GM10266 (cell line): ENCODE measurements at regions not wholly inside any gene's neighbourhood (a gene's known extent, or its start where the extent isn't known, plus 50 kb on each side); places are given as distances from the start of the nearest gene placed in this dataset.

Source experiments
- DNase-seq: peaks from one replicate; pipeline ENCODE4 v3.0.0; 2012; ENCODE audit errors: extremely low spot score
- CTCF ChIP-seq: IDR thresholded peaks from 2 replicates; pipeline ENCODE4 v1.5.1; 2012; ENCODE audit warnings: mild to moderate bottlenecking, low read depth; ENCODE audit not compliant: control insufficient read depth, insufficient read depth; ENCODE audit errors: missing control alignments

GRCh38 chrX:38939067-38939466 is 137.8 kb downstream of the MID1IP1 start:
- DNase-seq, result no peak
- TF ChIP-seq CTCF, result no peak

GRCh38 chrX:38940547-38940946 is 139.3 kb downstream of the MID1IP1 start:
- DNase-seq, result no peak
- TF ChIP-seq CTCF, result no peak

GRCh38 chrX:38941675-38942074 is 140.4 kb downstream of the MID1IP1 start:
- DNase-seq, result no peak
- no peak for TF ChIP-seq CTCF

GRCh38 chrX:38943120-38943519 is 141.9 kb downstream of the MID1IP1 start:
- TF ChIP-seq CTCF, result no peak

GRCh38 chrX:38948046-38948445 is 146.8 kb downstream of the MID1IP1 start:
- no peak for TF ChIP-seq CTCF
- no peak for DNase-seq

More at GRCh38 chrX:38943120-38943519, 141.9 kb downstream of the MID1IP1 start:
- no peak for DNase-seq

GRCh38 chrX:38954520-38954919 is 153.3 kb downstream of the MID1IP1 start:
- DNase-seq, result no peak
- no peak for TF ChIP-seq CTCF

GRCh38 chrX:38959736-38960135 is 158.5 kb downstream of the MID1IP1 start:
- DNase-seq, result no peak
- TF ChIP-seq CTCF, result no peak
